ENCODE measurements at regions not wholly inside any gene's neighbourhood (a gene's known extent, or its start where the extent isn't known, plus 50 kb on each side); places are given as distances from the start of the nearest gene placed in this dataset.

GRCh38 chr4:132564920-132565319 is 584.2 kb upstream of the PCDH10 start:
- peak; percentile 56 for TF ChIP-seq CTCF (IDR thresholded peaks at IDR 0.05; ENCODE audit: low read length)
- TF ChIP-seq EZH2 (IDR thresholded peaks at IDR 0.05; ENCODE audit: borderline replicate concordance, low read length), result no peak
